Loucy (cell line): ENCODE measurements at regions not wholly inside any gene's neighbourhood (a gene's known extent, or its start where the extent isn't known, plus 50 kb on each side); places are given as distances from the start of the nearest gene placed in this dataset.

Source experiments
- H2AFZ ChIP-seq: fragments of 200-600 bp; sonication (generic); 2 replicates; pipeline ENCODE4 v1.6.0; 2016; ENCODE audit warnings: antibody characterized with exemption, mild to moderate bottlenecking, low read length, moderate library complexity
- H3F3A ChIP-seq: fragments of 200-600 bp; 2 replicates; pipeline ENCODE4 v1.6.0; 2016; ENCODE audit warnings: antibody characterized with exemption, low read depth, mild to moderate bottlenecking
- H3K27me3 ChIP-seq: fragments of 200-600 bp; sonication (generic); 2 replicates; pipeline ENCODE4 v1.6.1; 2014; ENCODE audit warnings: low read length, mild to moderate bottlenecking; ENCODE audit not compliant: insufficient read depth, poor library complexity, severe bottlenecking
- H3K36me3 ChIP-seq: fragments of 200-600 bp; sonication (generic); 2 replicates; pipeline ENCODE4 v1.6.1; 2016; ENCODE audit warnings: low read length; ENCODE audit not compliant: insufficient read depth
- H3K4me1 ChIP-seq: fragments of 200-600 bp; sonication (generic); 2 replicates; pipeline ENCODE4 v1.5.1; 2014; ENCODE audit warnings: low read length, mild to moderate bottlenecking; ENCODE audit not compliant: insufficient read depth, poor library complexity, severe bottlenecking
- H3K4me2 ChIP-seq: fragments of 200-600 bp; sonication (generic); 2 replicates; pipeline ENCODE4 v1.6.0; 2014; ENCODE audit warnings: antibody characterized with exemption, low read length, low read depth, mild to moderate bottlenecking; ENCODE audit not compliant: poor library complexity, severe bottlenecking
- H3K4me3 ChIP-seq: fragments of 200-600 bp; sonication (generic); 2 replicates; pipeline ENCODE4 v1.5.1; 2014; ENCODE audit warnings: low read length, mild to moderate bottlenecking, mixed read lengths; ENCODE audit not compliant: poor library complexity, severe bottlenecking
- H3K79me2 ChIP-seq: fragments of 200-600 bp; sonication (generic); 2 replicates; pipeline ENCODE4 v1.6.1; 2014; ENCODE audit warnings: low read length; ENCODE audit not compliant: insufficient read depth
- H3K9ac ChIP-seq: fragments of 200-600 bp; sonication (generic); 2 replicates; pipeline ENCODE4 v1.6.0; 2014; ENCODE audit warnings: mild to moderate bottlenecking, low read depth, low read length, moderate library complexity; ENCODE audit not compliant: poor library complexity, severe bottlenecking
- H3K9me2 ChIP-seq: fragments of 200-600 bp; sonication (generic); replicated peaks from 2 replicates; pipeline ENCODE4 v1.6.1; 2016; ENCODE audit warnings: low read depth, low read length, mixed read lengths
- H3K9me3 ChIP-seq: fragments of 200-600 bp; sonication (generic); 2 replicates; pipeline ENCODE4 v1.6.1; 2014; ENCODE audit warnings: mild to moderate bottlenecking, antibody characterized with exemption, low read length, low read depth; ENCODE audit not compliant: insufficient read depth
- H4K20me1 ChIP-seq: fragments of 200-600 bp; sonication (generic); 2 replicates; pipeline ENCODE4 v1.6.0; 2014; ENCODE audit warnings: antibody characterized with exemption, low read length, mild to moderate bottlenecking; ENCODE audit not compliant: insufficient read depth, poor library complexity, severe bottlenecking
- CTCF ChIP-seq: fragments of 200-600 bp; sonication (generic); conservative IDR thresholded peaks from 2 replicates; pipeline ENCODE4 v1.5.1; 2014; ENCODE audit warnings: mild to moderate bottlenecking, antibody characterized with exemption, low read length
- EZH2phosphoT487 ChIP-seq: fragments of 200-600 bp; IDR thresholded peaks from 2 replicates; pipeline ENCODE4 v1.6.1; 2018; ENCODE audit warnings: antibody characterized with exemption, mild to moderate bottlenecking, moderate library complexity, borderline replicate concordance

GRCh38 chr3:102665183-102665582 lies 230.4 kb downstream of the ZPLD1 start:
- H3K79me2 ChIP-seq, result no peaks in the 10 kb centered on the region

GRCh38 chr3:102668247-102668646 lies 233.4 kb downstream of the ZPLD1 start:
- Histone ChIP-seq H2AFZ (no peak overlapping the region), H3K9ac (no peak overlapping the region), H3K79me2 (no peaks in the 10 kb centered on the region), H3K9me2 (no peaks in the 10 kb centered on the region), H3F3A (no peaks in the 10 kb centered on the region), H3K9me3 (no peaks in the 10 kb centered on the region), H3K36me3 (no peaks in the 10 kb centered on the region), H4K20me1 (no peaks in the 10 kb centered on the region), H3K4me1 (no peaks in the 10 kb centered on the region), H3K4me2 (no peak overlapping the region), H3K4me3 (no peak overlapping the region), H3K27me3 (no peaks in the 10 kb centered on the region)
- TF ChIP-seq EZH2phosphoT487, result no peak
- no peak for TF ChIP-seq CTCF

More at GRCh38 chr3:102665183-102665582, 230.4 kb downstream of the ZPLD1 start:
- H2AFZ ChIP-seq, result no peak overlapping the region
- H3K4me1 ChIP-seq, result no peaks in the 10 kb centered on the region
- H3K9me2 ChIP-seq, result no peaks in the 10 kb centered on the region
- no peaks in the 10 kb centered on the region for H4K20me1 ChIP-seq
- no peaks in the 10 kb centered on the region for H3K36me3 ChIP-seq
- no peak for TF ChIP-seq CTCF
- no peak for TF ChIP-seq EZH2phosphoT487
- no peaks in the 10 kb centered on the region for H3F3A ChIP-seq
- no peaks in the 10 kb centered on the region for H3K27me3 ChIP-seq
- H3K4me2 ChIP-seq, result no peak overlapping the region
- H3K4me3 ChIP-seq, result no peak overlapping the region
- no peaks in the 10 kb centered on the region for H3K9me3 ChIP-seq
- H3K9ac ChIP-seq, result no peak overlapping the region

- H3F3A ChIP-seq, result no peaks in the 10 kb centered on the region
- H3K4me3 ChIP-seq, result no peak overlapping the region
- H2AFZ ChIP-seq, result no peak overlapping the region
- H3K79me2 ChIP-seq, result no peaks in the 10 kb centered on the region
- H3K9me3 ChIP-seq, result no peaks in the 10 kb centered on the region
- H3K27me3 ChIP-seq, result no peaks in the 10 kb centered on the region
- no peak overlapping the region for H3K4me2 ChIP-seq
- TF ChIP-seq CTCF (no peak), EZH2phosphoT487 (no peak)
- no peak overlapping the region for H3K9ac ChIP-seq
- H4K20me1 ChIP-seq, result no peaks in the 10 kb centered on the region
- no peaks in the 10 kb centered on the region for H3K4me1 ChIP-seq
- H3K36me3 ChIP-seq, result no peaks in the 10 kb centered on the region
- no peaks in the 10 kb centered on the region for H3K9me2 ChIP-seq
Observed at GRCh38 chr3:102670986-102671385, 236.2 kb downstream of the ZPLD1 start.
